Panc1 (cell line): ENCODE measurements at regions not wholly inside any gene's neighbourhood (a gene's known extent, or its start where the extent isn't known, plus 50 kb on each side); places are given as distances from the start of the nearest gene placed in this dataset.

Source experiments
- ATAC-seq: fragments of 200-7000 bp; cut with Tn5 transposase; 2 replicates; pipeline ENCODE4 v1.9.1; 2020; ENCODE audit warnings: mild to moderate bottlenecking, moderate library complexity
- BruUV-seq: library from RNA; stranded (reverse); fragments of 400-500 nt; replicated peaks from 2 replicates; lab custom pipeline; 2021; lab: Mats Ljungman, UMichigan
- CTCF ChIA-PET: fragments of 300-600 bp; sonication (Branson Sonifier 250); formaldehyde crosslinking; loops from one replicate; lab custom pipeline; 2022; ENCODE audit warnings: antibody characterized with exemption; lab: Charles Lee
- POLR2A ChIA-PET: fragments of 300-600 bp; sonication (Branson Sonifier 250); formaldehyde crosslinking; loops from one replicate; lab custom pipeline; 2022; ENCODE audit warnings: antibody characterized with exemption; lab: Charles Lee
- DNase-seq: peaks from one replicate; pipeline ENCODE4 v3.0.0-alpha.2; 2010; ENCODE audit warnings: low read depth, low spot score
- H3K27ac ChIP-seq: 2 replicates; pipeline ENCODE4 v1.5.1; 2011; ENCODE audit warnings: mild to moderate bottlenecking, low read length, inconsistent platforms
- H3K27me3 ChIP-seq: fragments of 200-500 bp; sonication (Bioruptor generic); 2 replicates; pipeline ENCODE4 v1.6.0; 2014; ENCODE audit warnings: low read length, inconsistent platforms; ENCODE audit not compliant: control insufficient read depth, insufficient read depth
- H3K36me3 ChIP-seq: fragments of 200-500 bp; sonication (Bioruptor generic); 2 replicates; pipeline ENCODE4 v1.5.1; 2014; ENCODE audit warnings: inconsistent platforms, mild to moderate bottlenecking, low read length, moderate library complexity; ENCODE audit not compliant: control insufficient read depth, insufficient read depth
- H3K4me1 ChIP-seq: 2 replicates; pipeline ENCODE4 v1.5.1; 2011; ENCODE audit warnings: inconsistent platforms, mild to moderate bottlenecking, low read length, moderate library complexity; ENCODE audit not compliant: control insufficient read depth, insufficient read depth
- H3K4me3 ChIP-seq, 2 experiments: 2 replicates each; pipeline ENCODE4 v1.5.1; 2011 to 2012; ENCODE audit warnings: low read depth in 2 of 2, low read length in 2 of 2, mild to moderate bottlenecking in 2 of 2, inconsistent platforms in 1 of 2, moderate library complexity in 1 of 2
- H3K9me3 ChIP-seq: fragments of 200-500 bp; sonication (Bioruptor generic); 2 replicates; pipeline ENCODE4 v1.5.1; 2014; ENCODE audit warnings: low read depth, mild to moderate bottlenecking, inconsistent platforms, low read length, moderate library complexity; ENCODE audit not compliant: control insufficient read depth, insufficient read depth
- CTCF ChIP-seq: fragments of 450-650 bp; IDR thresholded peaks from 2 replicates; pipeline ENCODE4 v1.5.1; 2017; ENCODE audit warnings: mild to moderate bottlenecking
- POLR2AphosphoS5 ChIP-seq: IDR thresholded peaks from 2 replicates; pipeline ENCODE4 v1.6.1; 2012; ENCODE audit warnings: mild to moderate bottlenecking, low read depth, low read length, moderate library complexity
- REST ChIP-seq, 2 experiments: IDR thresholded peaks; 2 replicates each; pipeline ENCODE4 v1.6.1; 2011 to 2012; ENCODE audit warnings: low read depth in 2 of 2, control low read depth in 1 of 2, low read length in 1 of 2, mild to moderate bottlenecking in 1 of 2, moderate library complexity in 1 of 2; ENCODE audit not compliant: insufficient read depth in 1 of 2
- SIN3A ChIP-seq: IDR thresholded peaks from 2 replicates; pipeline ENCODE4 v1.6.1; 2012; ENCODE audit warnings: low read depth, mild to moderate bottlenecking, low read length, moderate library complexity, borderline replicate concordance; ENCODE audit not compliant: insufficient read depth
- TCF7L2 ChIP-seq: IDR thresholded peaks from 2 replicates; pipeline ENCODE4 v1.6.1; 2011; ENCODE audit warnings: mild to moderate bottlenecking, low read depth, low read length, inconsistent platforms
- in situ Hi-C: cut with HindIII; loops from 2 replicates; pipeline ENCODE4 v1.10.0; 2016; ENCODE audit warnings: low sequenced_read_pairs, low pct_unique_long_range_greater_than_20kb
- intact Hi-C: fragments of 100-400 bp; cut with micrococcal nuclease; formaldehyde crosslinking; loops from one replicate; pipeline ENCODE4 v1.10.0; 2022; ENCODE audit not compliant: unreplicated experiment

GRCh38 chr22:22154040-22154439 lies 90.5 kb upstream of the VPREB1 start:
- DNase-seq = no peak
- TF ChIP-seq TCF7L2 = no peak
- no peak for TF ChIP-seq SIN3A
- no peak for TF ChIP-seq CTCF
- TF ChIP-seq POLR2AphosphoS5 = no peak
- no peak for TF ChIP-seq REST (IDR thresholded peaks at IDR 0.05; ENCODE audit: insufficient read depth in 1 of 2, low read depth in 2 of 2, low read length in 1 of 2)
- ChIA-PET POLR2A (no interaction called here), CTCF (no interaction called here)
- H3K9me3 ChIP-seq = no peaks in the 10 kb centered on the region
- H3K27ac ChIP-seq = no peak overlapping the region
- BruUV-seq = no TSS peak
- no peaks in the 10 kb centered on the region for H3K4me1 ChIP-seq
- no peak for ATAC-seq
- H3K36me3 ChIP-seq = no peaks in the 10 kb centered on the region
- H3K27me3 ChIP-seq = peaks cover 4% of the 10 kb centered on the region; the same call in 1 of the 2 replicates
- in situ Hi-C loops = no loop called here
- intact Hi-C loops = no loop called here
- H3K4me3 ChIP-seq = no peak overlapping the region

- H3K27me3 ChIP-seq = peaks cover 17% of the 10 kb centered on the region
- ChIA-PET POLR2A (no interaction called here), CTCF (no interaction called here)
- TF ChIP-seq CTCF (no peak), POLR2AphosphoS5 (no peak)
- H3K4me3 ChIP-seq = no peak overlapping the region
- no peaks in the 10 kb centered on the region for H3K4me1 ChIP-seq
- no peaks in the 10 kb centered on the region for H3K36me3 ChIP-seq
- ATAC-seq = no peak
- BruUV-seq = no TSS peak
- no peak overlapping the region for H3K27ac ChIP-seq
- intact Hi-C loops = no loop called here
- in situ Hi-C loops = no loop called here
- no peaks in the 10 kb centered on the region for H3K9me3 ChIP-seq
- DNase-seq = no peak
Observed at GRCh38 chr22:22151308-22151707, 93.3 kb upstream of the VPREB1 start.
